ENCODE measurements at regions not wholly inside any gene's neighbourhood (a gene's known extent, or its start where the extent isn't known, plus 50 kb on each side); places are given as distances from the start of the nearest gene placed in this dataset.

DNA sequence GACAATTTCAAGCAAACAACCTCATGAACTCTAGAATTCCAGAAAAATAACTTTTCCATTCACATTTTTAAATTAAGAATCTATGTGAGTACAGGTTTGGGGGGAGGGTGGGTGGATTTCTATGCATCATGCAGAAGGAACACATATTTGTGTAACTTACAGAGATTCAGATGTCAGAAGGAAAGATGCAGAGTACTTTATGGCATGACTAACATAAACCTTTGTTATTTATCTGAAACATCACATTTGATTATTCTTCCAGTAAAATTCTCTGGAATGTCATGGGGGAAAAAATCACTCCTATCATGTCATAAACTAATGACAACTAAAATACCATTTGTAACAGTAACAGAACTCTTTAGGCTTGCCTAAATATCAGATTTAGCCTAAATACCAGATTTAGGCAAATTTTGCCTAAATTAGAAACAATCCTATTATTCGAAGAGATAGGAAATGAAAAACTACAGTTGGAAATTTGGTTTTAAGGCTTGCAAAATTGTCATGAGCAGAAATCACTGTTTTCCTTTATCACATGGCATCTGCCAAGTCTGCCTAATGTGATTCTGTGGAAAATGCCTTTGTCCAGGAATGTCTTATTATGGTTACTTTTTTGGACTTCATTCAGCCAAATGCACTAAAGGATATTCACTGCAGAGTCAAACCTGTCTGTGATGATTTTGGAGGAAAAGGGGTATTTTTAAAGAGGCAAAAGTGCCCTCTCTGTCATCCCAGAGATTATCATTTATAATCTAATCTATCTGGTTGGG lies 527.7 kb upstream of the CELF2 start:
- peak; percentile 63 for DNase-seq (ENCODE audit: low read depth, low spot score)

DNA sequence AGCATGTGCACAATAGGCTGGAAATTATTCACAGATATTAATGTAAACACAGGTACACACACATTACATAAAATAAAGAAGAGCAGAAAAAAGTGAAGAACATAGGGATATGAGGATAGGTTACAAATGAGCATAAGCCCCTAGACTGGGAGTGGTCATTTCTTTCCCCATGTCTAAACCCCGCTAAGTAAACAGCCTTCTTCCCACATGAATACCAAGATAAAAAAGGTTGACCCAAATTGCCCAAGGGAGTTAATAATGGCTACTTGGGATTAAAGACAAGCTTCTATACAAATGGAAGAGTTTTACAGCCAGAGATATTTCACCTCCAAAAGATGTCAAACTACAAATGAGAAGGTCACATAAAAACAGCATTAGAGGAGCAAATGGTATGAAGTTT lies 527.1 kb upstream of the CELF2 start:
- DNase-seq (ENCODE audit: low read depth, low spot score): peak; percentile 20

DNA sequence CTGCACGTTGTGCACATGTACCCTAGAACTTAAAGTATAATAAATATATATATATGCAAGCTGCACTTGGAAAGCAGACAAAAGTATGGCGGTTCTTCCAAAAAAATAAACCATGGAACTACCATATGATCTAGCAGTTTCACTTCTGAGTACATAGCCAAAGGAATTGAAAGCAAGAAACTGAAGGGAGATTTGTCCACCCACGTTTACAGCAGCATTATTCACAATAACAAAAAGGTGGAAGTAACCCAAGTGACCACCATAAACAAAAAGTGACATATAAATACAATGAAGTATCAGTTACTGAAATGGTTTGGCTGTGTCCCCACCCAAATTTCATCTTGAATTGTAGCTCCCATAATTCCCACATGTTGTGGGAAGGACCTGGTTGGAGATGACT lies 525.3 kb upstream of the CELF2 start:
- DNase-seq (ENCODE audit: low read depth, low spot score): no peak

DNA sequence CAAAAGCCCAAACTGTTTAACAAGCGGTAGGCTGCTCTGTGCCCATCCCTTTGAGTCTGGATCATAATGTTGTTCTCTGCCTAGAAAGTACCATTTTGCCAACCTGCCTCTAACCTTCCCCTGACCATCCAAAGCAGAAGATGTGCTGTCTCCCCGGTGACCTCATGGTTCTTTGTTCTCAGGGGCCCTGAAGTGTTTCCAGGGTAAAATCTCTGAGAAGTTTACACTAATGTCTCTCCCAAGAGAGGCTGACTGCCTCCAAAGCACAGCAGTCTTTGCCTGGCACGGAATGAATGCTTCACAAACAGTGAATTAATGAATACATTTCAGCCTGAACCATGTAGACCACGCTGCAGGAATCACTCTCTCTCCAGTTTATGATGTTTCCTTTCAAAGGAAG lies 523.8 kb upstream of the CELF2 start:
- no peak for DNase-seq (ENCODE audit: low read depth, low spot score)

DNA sequence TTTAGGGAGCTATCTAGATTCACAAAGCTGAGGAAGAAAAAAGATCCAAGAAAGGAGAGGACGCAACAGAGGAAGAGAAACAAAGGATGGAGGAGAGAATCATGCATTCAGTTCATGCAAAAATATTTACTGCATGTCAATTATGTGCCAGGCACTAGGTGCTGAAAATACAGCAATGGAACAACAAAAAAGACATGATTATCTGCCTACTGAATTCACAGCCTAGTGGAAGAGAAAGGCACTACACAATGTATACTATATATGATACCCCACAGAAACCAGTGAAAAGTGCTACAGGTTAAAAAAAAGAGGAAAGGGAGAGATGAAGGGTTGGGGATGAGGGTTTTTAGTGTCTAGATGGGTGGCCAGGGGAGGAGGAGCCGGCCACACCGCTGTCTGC lies 520.4 kb upstream of the CELF2 start:
- DNase-seq (ENCODE audit: low read depth, low spot score): no peak

DNA sequence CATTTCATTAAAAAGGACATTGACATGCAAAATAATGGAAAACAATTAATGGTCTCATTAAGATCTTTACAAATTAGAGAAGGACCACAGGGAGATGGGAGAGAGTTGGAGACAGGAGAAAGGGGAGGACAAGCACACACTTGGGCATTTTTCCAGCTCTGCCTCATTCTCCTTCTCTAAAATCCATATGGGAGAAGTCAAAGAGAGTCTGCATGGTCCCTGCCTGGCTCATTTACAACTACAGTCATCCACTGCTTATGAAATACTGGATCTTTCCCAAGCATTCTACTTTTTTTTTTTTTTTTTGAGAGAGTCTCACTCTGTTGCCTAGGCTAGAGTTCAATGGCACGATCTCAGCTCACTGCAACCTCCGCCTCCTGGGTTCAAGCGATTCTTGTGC lies 518.9 kb upstream of the CELF2 start:
- DNase-seq (ENCODE audit: low read depth, low spot score): no peak

DNA sequence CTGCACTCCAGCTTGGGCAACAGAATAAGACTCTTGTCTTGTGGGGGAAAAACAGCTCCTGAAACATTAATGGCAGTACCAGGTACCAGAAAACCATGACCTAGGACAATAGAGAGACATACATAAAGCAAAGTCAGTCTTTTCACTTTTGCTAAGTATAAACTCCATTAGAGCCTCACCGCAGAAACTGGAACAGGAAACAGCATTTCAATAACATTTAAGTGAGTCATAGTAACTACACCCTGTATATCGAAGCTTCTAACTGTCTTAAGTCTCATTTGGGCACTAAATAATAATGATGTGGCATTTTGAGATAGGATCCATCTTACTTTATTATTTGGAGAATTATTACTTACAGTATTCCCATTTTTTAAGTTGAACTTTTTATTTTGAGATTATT lies 517.8 kb upstream of the CELF2 start:
- no peak for DNase-seq (ENCODE audit: low read depth, low spot score)

DNA sequence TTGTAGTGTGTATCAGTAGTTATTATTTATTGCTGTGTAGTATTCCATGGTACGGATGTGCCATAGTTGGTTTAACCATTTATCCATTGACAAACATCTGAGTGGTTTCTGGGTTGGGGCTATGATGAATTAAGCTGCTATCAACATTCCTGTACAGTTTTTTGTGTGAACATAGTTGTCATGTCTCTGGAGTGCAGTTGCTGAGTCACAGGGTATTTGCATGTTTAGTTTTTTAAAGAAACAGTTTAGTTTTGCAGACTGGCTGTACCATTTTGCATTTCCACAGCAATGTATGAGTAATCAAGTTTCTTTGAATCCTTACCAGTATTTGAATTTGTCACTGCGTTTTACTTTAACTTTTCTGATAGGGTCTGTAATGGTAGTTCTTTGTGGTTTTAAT lies 516.7 kb upstream of the CELF2 start:
- peak; percentile 71 for DNase-seq (ENCODE audit: low read depth, low spot score)

DNA sequence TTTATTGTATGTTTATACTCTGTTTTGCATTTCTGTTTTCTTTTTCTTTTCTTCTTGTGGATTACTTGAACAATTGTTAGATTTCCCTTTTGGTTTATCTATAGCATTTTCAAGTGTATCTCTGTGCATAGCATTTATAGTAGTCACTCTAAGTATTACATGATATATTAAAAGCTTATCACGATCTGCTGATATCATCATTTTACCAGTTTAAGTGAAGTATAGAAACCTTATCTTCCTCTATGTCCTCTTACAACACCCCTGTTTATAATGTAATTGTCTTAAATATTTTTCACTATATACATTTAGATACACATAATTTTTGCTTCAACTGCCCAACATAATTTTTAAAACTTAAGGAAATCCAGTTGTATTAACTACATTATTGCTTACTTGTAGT lies 513.9 kb upstream of the CELF2 start:
- no peak for DNase-seq (ENCODE audit: low read depth, low spot score)

DNA sequence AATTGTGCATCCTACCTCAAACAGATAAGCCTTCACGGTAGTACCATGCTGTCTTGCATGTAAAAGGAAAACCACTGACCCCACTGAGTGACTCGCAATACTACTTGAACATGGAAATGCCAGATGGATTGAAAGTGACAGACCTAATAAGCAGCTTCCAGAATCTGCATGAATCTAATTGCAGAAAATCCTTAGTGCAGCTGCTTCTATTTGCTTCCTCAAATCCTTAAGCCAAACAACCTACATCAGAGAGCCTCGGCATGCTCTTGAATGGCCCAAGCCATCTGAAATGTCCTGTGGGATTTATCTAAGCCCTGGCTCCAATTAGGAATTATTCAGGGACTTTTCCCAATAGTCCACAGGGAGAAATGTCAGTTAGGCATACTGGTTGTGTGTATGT lies 509.5 kb upstream of the CELF2 start:
- no peak for DNase-seq (ENCODE audit: low read depth, low spot score)

DNA sequence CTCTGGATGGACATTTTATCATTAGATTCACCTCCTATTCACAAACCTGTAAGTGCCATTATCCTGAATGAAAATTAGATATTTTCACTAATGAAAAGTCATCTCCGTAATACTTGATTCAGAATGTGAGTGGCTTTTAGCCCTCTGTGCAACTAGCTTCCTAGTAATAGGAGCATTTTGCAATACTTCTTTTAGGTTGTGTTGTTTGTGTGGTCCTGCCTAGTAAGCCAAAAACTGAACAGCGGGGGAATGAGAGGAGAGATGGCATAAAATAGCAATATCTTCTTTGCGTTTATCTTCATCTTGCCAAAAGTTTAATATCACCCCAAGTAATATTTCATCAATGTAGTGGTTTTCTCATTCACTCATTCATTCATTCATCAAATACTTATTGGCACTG lies 507.5 kb upstream of the CELF2 start:
- DNase-seq (ENCODE audit: low read depth, low spot score): no peak

DNA sequence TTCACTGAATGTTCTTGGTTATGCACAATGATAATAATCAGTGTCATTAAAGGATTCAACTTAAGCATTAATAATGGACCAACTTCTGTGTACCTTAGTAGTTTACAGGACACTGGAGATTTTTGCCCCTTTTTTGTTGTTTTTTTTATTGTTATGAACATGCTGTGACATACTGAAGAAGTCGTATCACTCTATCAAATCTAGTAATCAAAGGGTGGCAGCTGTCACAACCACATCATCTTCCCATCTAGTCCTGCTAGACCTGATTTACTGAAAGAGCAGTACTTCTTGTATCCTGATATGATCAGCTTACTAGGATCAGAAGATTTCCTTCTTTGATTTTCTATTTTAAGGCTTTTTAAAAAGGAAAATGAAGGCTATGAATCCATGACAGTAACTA lies 504.6 kb upstream of the CELF2 start:
- DNase-seq (ENCODE audit: low read depth, low spot score): no peak

DNA sequence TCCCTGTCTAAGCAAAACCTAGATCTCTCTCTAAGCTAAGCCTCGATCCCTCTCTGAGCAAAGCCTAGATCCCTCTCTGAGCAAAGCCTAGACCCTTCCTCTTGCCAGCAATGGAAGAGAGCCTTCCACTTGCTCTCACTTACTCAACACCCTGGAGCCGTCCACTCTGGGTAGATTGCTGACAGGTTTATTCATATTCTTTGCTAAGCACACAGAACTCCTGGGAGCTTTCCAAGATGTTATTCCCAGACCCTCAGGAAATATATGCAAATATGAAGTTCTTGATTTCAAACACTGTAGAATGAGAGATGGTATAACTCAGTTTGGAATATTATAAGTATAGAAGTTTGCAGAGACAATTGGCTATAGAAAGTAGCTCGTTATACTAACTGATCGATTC lies 503.8 kb upstream of the CELF2 start:
- no peak for DNase-seq (ENCODE audit: low read depth, low spot score)

DNA sequence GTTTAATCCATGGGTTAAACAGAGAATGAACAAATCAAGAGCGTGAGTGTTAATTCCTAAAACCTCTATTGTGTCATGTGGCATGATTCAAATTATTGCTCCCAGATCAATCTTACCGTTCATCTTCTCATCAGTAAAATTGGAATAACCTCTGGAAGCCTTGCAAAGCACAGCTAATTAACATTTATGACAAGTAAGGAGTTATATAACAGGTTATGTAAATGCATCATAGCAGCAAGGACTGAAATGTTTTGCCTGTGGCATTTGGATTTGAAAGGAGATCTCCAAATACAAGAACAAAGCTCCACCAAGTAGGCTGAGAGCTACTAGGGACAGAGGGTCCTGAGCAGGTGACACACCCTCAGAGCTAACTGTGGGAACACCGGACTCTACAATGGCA lies 502.9 kb upstream of the CELF2 start:
- no peak for DNase-seq (ENCODE audit: low read depth, low spot score)

DNA sequence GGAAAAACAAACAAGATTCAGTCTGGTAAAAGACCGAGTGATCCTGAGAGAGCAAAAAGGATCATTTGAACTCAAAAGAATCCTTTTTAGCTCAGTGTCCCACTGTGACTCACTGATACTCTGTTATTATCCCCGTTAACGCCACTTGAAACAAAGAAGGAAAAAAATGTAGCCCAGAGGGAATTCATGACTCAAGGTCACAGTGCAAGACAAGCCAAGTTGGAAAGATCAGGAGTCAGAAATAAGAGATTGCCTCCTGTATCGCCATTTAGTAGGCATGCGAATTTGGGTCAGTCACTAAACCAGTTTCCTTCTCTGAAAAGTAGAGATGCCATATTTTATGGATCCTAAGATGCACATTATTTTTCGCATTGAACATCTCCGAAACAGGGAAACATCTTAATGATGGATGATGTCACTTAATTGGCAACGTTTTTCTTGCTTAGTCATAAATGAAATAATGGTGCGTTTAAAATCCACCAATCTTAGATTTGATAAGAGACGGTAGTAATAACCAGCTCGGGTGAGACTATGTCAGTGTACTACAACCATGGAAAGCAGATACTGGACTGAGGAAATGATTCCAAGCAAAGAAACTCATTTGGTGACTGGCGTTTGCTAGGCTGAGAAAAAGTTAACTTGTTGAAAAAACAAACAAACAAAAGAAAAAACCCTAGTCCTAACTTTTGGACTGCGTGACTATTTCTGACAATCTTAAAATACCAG lies 502.0 kb upstream of the CELF2 start:
- DNase-seq (ENCODE audit: low read depth, low spot score): peak; percentile 20

DNA sequence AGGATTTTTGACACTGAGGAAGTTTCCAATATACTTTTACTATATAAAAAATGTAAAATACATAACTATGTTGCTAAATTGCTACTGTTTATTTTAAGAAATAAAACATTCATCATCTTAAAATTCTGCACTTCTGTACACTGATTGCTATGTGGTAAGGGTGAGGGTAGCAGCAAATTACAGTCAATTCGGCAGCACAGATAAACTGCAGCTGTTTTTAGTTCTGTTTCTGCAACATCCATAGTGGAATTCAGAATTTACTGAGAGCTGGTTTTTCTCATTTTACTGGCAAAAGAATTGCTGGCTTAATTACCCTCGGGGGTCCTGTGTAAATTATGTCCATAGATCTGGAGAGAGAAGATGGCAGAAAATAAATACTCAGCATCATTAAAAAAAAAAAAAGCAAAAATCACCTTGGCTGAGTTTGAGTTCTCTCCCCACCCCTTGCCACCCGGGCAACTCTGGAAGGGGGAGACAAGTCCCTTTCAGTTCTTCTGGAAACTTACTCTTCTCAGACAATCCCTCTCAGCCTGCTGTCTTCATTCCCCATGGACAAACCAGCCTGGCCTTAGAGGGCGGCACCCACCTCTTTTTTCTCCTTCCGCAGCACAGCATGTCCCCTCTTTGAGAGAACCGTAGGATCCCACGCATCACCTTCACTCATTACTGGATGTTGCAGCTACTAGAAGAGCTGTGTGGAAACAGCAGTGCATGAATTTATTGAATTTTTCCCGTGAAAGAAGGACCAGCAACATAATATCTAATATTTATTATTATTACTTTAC lies 501.1 kb upstream of the CELF2 start:
- DNase-seq (ENCODE audit: low read depth, low spot score): no peak

DNA sequence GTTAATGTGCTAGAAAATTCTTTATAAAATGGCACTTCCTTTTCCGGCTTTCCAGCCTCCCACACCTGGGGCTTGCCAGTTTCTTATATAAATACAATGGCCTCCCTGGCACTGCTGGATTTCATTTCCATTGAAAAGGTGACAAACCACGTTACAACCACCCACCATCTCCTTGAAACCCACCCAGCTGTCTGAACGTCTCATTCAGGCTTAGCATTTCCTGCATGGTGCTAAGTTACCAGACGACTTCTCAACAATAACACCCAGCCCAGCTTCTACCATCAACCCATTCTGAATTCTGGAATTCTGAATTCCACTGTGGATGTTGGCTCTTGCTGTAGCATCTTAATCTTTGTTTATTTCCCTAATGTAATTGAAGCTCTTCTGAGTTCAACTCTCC lies 499.8 kb upstream of the CELF2 start:
- DNase-seq (ENCODE audit: low read depth, low spot score): no peak

DNA sequence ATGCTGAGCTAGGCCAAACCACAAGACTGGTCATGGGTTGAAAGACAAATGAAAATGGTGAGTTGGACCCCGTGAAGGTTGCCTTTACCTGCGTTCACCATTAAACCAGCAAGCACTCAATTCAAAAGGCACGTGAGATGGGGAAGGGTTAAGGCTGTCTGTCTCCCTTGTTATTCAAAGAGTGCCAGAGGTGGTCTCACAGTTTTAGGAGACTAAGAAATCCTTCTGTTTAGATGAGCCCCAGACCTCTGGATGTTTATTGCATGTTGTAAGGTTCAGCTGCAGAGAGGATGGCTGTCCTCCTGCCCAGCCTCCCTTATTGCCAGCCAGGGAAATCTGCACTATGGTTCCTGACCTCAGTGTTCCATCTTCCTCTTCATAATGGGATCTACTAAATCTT lies 498.0 kb upstream of the CELF2 start:
- DNase-seq (ENCODE audit: low read depth, low spot score): no peak

DNA sequence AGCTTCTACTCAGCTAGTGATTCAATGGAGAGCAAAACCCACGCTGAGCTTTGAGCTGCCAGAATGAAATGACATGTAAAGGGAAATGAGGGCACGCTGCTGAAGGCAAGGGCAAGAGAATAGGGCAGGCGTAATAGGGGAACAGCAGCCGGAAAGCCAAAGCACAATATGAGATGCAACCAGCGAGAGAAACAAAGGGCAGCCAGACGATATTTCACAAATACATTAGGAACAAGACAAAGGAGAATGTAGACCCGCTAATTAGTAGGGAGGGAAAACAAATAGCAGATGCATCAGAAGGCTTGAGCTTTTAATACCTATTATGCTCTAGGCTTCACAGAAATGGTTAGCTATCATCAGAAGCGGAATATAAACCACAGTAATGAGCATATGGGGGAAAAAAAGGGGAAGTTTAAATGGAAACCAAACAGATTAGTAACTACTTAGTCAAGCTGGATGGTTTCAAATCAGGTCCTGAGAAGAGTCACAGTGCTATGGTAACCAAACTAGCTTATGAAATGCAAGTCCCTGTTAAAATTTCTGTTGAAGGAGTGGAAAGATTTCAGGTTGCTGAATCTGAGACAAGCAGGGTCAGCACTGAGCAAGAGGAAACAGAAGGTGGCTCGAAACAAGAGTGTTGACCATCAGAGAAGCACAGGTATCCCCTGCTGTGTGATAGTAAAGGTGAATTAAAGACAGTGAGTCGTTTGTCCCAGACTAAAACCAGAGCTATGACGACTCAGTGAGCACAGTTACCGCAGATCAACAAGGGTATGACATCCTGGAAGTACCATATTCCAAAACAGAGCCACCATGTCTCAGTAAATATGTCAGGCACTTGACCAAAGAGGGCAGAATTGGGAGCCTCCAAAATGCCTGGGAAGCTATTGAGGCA lies 496.9 kb upstream of the CELF2 start:
- peak; percentile 5 for DNase-seq (ENCODE audit: low read depth, low spot score)

DNA sequence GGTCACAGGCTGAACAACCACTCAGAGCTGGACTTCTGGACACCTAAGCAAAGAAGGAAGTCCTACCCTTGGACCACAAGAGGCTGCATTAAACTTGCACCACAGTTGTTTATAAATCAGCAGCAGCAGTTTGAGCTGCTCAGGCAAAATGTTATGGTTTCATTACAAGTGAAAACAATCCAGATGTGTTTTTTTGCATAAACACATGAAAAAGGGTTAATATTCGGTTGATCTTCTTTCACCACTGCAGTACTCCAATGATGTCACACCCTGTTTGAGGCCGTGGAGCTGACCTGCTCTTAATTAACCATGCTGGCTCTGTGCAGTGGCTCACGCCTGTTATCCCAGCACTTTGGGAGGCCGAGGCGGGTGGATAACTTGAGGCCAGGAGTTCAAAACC lies 490.8 kb upstream of the CELF2 start:
- no peak for DNase-seq (ENCODE audit: low read depth, low spot score)

DNA sequence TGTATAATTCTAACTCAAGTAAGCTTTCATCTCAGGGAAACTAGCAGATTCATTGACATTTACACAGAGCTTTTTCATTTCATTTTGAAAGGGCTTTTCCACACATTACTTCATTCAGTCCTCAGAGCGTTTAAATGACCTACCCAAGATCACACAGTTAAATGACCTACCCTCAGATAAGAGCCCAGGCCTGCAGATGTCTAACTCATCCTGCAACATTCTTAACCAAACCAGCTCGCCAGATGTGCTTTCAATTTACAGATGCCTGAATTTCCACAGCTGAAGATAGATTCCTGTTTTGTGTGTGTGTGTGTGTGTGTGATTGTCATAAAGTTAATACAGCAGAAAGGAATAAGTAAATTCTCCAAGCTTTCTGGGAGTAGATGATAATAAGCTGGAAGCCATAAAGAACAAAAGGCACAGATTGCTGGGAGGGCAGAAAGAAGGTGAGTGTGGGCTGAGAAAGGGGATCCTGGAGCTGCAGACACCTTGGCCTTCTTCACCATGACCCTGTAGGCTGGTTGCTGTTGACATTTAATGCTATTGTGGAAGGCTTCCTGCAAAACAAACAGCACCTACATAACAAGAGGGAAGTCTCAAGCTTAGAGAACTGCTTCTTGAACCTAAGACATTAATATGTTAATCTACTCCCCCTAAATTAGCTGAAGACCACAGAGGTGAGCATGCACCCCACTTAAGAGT lies 489.7 kb upstream of the CELF2 start:
- DNase-seq (ENCODE audit: low read depth, low spot score): no peak
